Central memory CD8-positive, alpha-beta T cell (primary cell): ENCODE measurements at regions not wholly inside any gene's neighbourhood (a gene's known extent, or its start where the extent isn't known, plus 50 kb on each side); places are given as distances from the start of the nearest gene placed in this dataset.

Experiments
- ATAC-seq: fragments of 150-1000 bp; cut with Tn5 transposase; replicated peaks from 2 replicates; pipeline ENCODE4 v1.10.0; 2022; ENCODE audit warnings: mild to moderate bottlenecking, moderate FRiP score, moderate number of reproducible peaks; ENCODE audit not compliant: poor library complexity, severe bottlenecking; ENCODE audit errors: extremely low read depth
- DNase-seq, 2 donors: peaks; one replicate each; pipeline ENCODE4 v3.0.0; 2021; ENCODE audit warnings: low spot score in 2 of 2
- H3K27ac Mint-ChIP-seq: one replicate; pipeline ENCODE4 v1.8.0; 2022; ENCODE audit warnings: low read depth, mild to moderate bottlenecking, moderate library complexity, mixed read lengths
- H3K27me3 Mint-ChIP-seq: one replicate; pipeline ENCODE4 v1.8.0; 2022; ENCODE audit warnings: mixed read lengths
- H3K36me3 Mint-ChIP-seq: one replicate; pipeline ENCODE4 v1.8.0; 2022; ENCODE audit warnings: mild to moderate bottlenecking, moderate library complexity, mixed read lengths; ENCODE audit not compliant: insufficient read depth
- H3K4me1 Mint-ChIP-seq: one replicate; pipeline ENCODE4 v1.8.0; 2022; ENCODE audit warnings: mixed read lengths
- H3K4me3 Mint-ChIP-seq: one replicate; pipeline ENCODE4 v1.8.0; 2022; ENCODE audit warnings: mild to moderate bottlenecking, moderate library complexity, mixed read lengths
- H3K9me3 Mint-ChIP-seq: one replicate; pipeline ENCODE4 v1.8.0; 2022; ENCODE audit warnings: mixed read lengths

DNA sequence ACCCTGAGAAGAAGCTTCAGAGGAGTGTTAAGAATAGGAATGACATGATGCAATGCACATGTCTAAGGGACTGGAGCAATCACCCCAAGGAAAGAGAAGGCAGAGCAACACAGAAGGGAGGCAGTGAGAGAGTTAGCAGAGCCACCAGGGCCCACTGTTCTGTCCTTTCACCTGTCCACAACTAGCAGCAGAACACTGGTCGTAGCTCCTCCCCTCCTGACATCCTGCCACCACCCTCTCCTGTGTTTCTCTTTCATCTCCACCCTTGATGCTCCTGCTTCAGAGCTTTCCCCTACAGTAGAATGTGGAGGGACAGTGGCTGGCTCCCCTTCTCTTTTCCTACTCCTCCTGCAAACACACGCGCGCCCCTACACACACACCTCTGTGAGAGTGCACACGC is 483.4 kb upstream of the KIF2A start:
- ATAC-seq (no peak), DNase-seq (no peak)
- H3K4me3 Mint-ChIP-seq = no peak overlapping the region
- H3K27ac Mint-ChIP-seq = peak overlapping the region; percentile 7
- peaks cover 4% of the 10 kb centered on the region for H3K9me3 Mint-ChIP-seq
- peaks cover 12% of the 10 kb centered on the region for H3K27me3 Mint-ChIP-seq
- H3K36me3 Mint-ChIP-seq = no peaks in the 10 kb centered on the region
- H3K4me1 Mint-ChIP-seq = no peaks in the 10 kb centered on the region

DNA sequence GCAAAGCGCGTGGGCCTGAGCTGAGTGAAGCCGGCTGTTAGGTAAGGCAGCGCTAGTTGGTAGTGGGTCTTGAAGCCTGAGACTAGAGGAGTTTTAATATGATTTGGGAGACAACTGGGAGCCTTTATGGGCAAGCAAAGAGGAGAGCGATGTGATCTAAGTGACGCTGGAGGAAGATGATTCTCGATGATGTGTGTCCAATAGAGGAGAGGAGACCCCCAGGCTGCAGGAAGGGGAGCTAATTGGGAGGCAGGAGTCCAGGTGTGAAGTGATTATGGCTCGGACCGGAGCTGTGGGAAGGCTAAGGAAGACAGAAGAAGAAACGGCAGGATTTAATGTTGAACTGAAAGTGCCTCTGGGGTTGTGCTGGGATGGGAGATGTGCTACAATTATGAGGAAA is 482.9 kb upstream of the KIF2A start:
- H3K27me3 Mint-ChIP-seq = peaks cover 12% of the 10 kb centered on the region
- DNase-seq (no peak), ATAC-seq (no peak)
- peaks cover 4% of the 10 kb centered on the region for H3K9me3 Mint-ChIP-seq
- no peak overlapping the region for H3K4me3 Mint-ChIP-seq
- no peaks in the 10 kb centered on the region for H3K36me3 Mint-ChIP-seq
- no peaks in the 10 kb centered on the region for H3K4me1 Mint-ChIP-seq
- peak overlapping the region; percentile 7 for H3K27ac Mint-ChIP-seq

DNA sequence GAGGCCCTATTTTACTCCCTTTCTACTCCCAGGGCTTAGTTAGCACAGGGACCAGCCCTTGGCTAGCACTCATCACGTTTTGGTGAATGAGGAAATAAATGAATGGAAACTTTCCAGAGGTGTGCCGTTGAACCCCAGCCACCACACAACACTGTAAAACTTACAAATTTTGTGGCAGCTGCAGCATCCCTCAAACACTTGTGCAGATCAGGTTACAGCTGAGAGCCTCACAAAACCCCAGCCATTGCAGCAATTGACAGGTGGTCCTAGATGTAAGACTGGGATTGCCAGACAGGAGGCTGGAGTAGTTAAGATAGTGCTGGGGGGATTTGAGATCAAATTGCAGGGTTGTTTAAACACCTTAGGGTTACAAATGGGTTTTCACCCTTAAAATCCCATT is 482.2 kb upstream of the KIF2A start:
- ATAC-seq = no peak
- DNase-seq = no peak
- Mint-ChIP-seq H3K27ac (no peak overlapping the region), H3K4me1 (no peaks in the 10 kb centered on the region), H3K36me3 (no peaks in the 10 kb centered on the region), H3K9me3 (peaks cover 4% of the 10 kb centered on the region), H3K4me3 (no peak overlapping the region), H3K27me3 (peaks cover 12% of the 10 kb centered on the region)

DNA sequence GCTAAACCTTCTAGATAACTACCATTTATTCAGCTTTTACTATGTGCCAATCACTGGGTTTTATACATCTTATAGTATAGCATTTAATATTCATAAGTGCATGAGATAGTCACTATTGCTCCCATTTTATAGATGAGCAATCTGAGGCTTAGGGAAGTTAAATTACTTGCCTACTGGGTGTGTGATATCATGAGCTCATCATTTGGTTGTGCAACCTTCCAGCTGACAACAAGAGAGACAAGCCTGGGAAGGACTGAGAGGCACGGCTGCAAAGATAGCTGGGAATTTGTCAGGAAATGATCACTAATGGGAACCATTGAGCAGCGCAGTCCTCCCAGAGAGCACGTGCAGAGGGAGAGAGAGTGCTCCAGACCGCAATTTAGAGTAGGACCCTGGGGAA is 481.6 kb upstream of the KIF2A start:
- DNase-seq = no peak
- no peak for ATAC-seq
- Mint-ChIP-seq H3K36me3 (no peaks in the 10 kb centered on the region), H3K27ac (no peak overlapping the region), H3K4me1 (no peaks in the 10 kb centered on the region), H3K9me3 (peaks cover 4% of the 10 kb centered on the region), H3K27me3 (peaks cover 12% of the 10 kb centered on the region), H3K4me3 (no peak overlapping the region)

DNA sequence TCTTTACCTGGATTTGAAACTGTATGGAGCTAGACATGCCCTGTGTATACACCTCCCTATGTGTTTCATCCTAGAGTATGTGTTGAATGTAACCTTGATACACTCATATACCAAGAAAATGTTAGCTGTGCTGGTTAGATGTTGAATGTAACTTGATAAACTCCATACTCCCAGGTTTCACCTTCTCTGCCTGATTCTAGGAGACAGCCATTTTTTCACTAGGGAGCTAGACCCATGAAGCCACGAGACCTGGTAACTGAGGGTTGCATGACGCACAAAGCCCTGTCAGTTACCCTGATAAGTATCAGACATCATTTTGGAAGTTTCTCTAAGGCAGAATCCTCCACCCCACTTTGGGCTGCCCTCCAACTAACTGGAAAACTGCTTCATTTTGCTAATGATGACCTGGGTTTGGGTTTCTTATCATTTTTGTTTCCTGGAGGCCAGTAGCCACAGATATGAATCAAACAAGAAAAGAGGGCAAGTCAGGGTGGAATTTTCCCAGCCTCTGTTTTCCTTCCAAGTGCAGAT is 478.5 kb upstream of the KIF2A start:
- Mint-ChIP-seq H3K9me3 (peaks cover 4% of the 10 kb centered on the region), H3K27ac (no peak overlapping the region), H3K4me1 (no peaks in the 10 kb centered on the region), H3K27me3 (peaks cover 12% of the 10 kb centered on the region), H3K4me3 (no peak overlapping the region), H3K36me3 (no peaks in the 10 kb centered on the region)
- DNase-seq (no peak), ATAC-seq (no peak)

GRCh38 chr5:61828856-61829255 is 477.1 kb upstream of the KIF2A start:
- Mint-ChIP-seq H3K9me3 (no peaks in the 10 kb centered on the region), H3K4me3 (no peak overlapping the region), H3K27me3 (no peaks in the 10 kb centered on the region), H3K4me1 (no peaks in the 10 kb centered on the region), H3K27ac (no peak overlapping the region), H3K36me3 (no peaks in the 10 kb centered on the region)
- DNase-seq = no peak
- no peak for ATAC-seq

- ATAC-seq = no peak
- no peak overlapping the region for H3K27ac Mint-ChIP-seq
Measured at GRCh38 chr5:61831736-61832135, 474.3 kb upstream of the KIF2A start.

GRCh38 chr5:61837788-61838187 is 468.2 kb upstream of the KIF2A start:
- Mint-ChIP-seq H3K36me3 (no peaks in the 10 kb centered on the region), H3K27ac (no peak overlapping the region), H3K9me3 (no peaks in the 10 kb centered on the region), H3K27me3 (peaks cover 22% of the 10 kb centered on the region), H3K4me3 (no peak overlapping the region), H3K4me1 (no peaks in the 10 kb centered on the region)
- ATAC-seq (no peak), DNase-seq (no peak)

More at GRCh38 chr5:61831736-61832135, 474.3 kb upstream of the KIF2A start:
- Mint-ChIP-seq H3K9me3 (no peaks in the 10 kb centered on the region), H3K4me1 (no peaks in the 10 kb centered on the region), H3K27me3 (peaks cover 14% of the 10 kb centered on the region), H3K36me3 (no peaks in the 10 kb centered on the region), H3K4me3 (no peak overlapping the region)
- no peak for DNase-seq

DNA sequence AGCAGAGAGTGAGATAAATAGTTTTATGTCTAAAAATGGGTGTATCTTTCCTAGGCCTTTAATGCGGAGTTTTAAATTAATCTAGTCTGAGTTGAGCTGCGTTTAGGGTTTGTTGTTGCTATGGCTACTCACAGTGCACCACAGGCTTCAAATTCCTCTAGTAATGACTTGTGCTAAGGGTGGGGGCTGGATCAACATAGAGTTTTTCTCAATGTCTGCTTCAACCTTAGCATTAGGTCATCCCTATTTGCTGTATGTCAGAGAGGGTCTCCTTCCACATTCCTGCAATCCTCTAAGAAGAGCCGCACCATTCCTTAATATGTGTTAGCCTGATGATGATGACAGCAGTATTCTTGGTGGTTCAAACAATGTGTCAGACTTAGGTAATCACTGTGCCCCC is 465.6 kb upstream of the KIF2A start:
- no peak for ATAC-seq

DNA sequence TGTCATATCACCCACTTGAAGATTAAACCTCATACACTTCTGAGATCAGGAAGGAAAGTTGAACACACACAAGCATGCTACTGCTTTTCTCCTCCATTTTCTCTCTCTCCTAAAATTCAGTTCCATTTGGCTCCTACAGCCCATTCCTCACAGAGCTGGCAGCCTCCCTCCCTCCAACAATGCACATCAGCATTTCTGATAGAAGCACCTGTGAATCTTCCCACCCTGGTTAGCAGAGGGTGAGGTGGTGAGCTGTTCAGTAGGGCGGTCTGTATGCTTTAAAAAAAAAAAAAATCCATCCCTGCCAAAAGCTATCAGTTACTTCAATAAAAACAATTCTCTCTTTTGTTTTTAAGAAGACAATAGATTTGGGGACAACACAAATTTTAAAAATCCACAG is 463.2 kb upstream of the KIF2A start:
- H3K27me3 Mint-ChIP-seq = peaks cover 20% of the 10 kb centered on the region
- no peak for DNase-seq

More for the DNA sequence above, 465.6 kb upstream of the KIF2A start:
- Mint-ChIP-seq H3K36me3 (no peaks in the 10 kb centered on the region), H3K27me3 (peaks cover 24% of the 10 kb centered on the region), H3K9me3 (peaks cover 4% of the 10 kb centered on the region), H3K4me3 (no peak overlapping the region), H3K4me1 (no peaks in the 10 kb centered on the region), H3K27ac (no peak overlapping the region)
- no peak for DNase-seq

DNA sequence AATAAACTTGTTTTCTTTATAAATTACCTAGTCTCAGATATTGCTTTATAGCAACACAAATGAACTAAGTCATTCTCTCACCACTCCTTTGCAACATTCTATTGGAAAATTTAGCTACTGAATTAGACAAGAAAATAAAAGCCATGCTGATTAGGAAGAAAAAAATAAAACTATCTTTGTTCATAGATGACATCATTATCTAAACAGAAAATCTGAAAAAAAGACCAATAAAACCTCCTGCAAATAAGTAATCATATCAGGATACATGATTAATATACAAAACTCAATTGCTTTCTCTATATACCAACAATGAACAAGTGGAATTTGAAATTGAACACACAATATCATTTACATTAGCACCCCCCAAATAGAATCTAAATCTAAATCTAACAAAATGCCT is 455.3 kb upstream of the KIF2A start:
- no peak overlapping the region for H3K4me3 Mint-ChIP-seq
- ATAC-seq (no peak), DNase-seq (no peak)
- H3K36me3 Mint-ChIP-seq = no peaks in the 10 kb centered on the region
- peaks cover 6% of the 10 kb centered on the region for H3K9me3 Mint-ChIP-seq
- no peak overlapping the region for H3K27ac Mint-ChIP-seq
- H3K27me3 Mint-ChIP-seq = no peaks in the 10 kb centered on the region
- no peaks in the 10 kb centered on the region for H3K4me1 Mint-ChIP-seq

More for the DNA sequence above, 463.2 kb upstream of the KIF2A start:
- no peak for ATAC-seq
- Mint-ChIP-seq H3K36me3 (no peaks in the 10 kb centered on the region), H3K9me3 (peaks cover 10% of the 10 kb centered on the region), H3K27ac (no peak overlapping the region), H3K4me1 (no peaks in the 10 kb centered on the region), H3K4me3 (no peak overlapping the region)

DNA sequence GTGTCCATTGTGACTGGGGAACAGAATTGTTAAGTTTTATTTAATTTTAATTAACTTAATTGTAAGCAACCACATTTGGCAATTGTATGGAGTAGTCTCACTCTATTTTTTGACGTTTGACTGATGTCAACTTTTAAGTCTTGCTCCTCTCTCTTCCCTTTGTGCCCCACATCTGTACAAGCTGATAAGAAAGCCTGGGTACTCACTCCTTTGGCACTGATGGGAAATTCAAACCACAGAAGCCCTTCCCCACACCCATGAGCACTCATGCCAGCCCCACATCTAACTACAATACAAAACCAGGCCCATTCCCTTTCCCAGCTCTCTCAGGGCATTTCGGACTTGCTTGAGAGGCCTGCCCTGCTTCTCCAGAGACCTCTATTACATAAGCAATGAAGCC is 451.5 kb upstream of the KIF2A start:
- H3K9me3 Mint-ChIP-seq = no peaks in the 10 kb centered on the region
- no peaks in the 10 kb centered on the region for H3K27me3 Mint-ChIP-seq
- ATAC-seq = no peak
- no peak overlapping the region for H3K4me3 Mint-ChIP-seq
- no peak overlapping the region for H3K27ac Mint-ChIP-seq
- no peak for DNase-seq
- H3K4me1 Mint-ChIP-seq = no peaks in the 10 kb centered on the region
- no peaks in the 10 kb centered on the region for H3K36me3 Mint-ChIP-seq

DNA sequence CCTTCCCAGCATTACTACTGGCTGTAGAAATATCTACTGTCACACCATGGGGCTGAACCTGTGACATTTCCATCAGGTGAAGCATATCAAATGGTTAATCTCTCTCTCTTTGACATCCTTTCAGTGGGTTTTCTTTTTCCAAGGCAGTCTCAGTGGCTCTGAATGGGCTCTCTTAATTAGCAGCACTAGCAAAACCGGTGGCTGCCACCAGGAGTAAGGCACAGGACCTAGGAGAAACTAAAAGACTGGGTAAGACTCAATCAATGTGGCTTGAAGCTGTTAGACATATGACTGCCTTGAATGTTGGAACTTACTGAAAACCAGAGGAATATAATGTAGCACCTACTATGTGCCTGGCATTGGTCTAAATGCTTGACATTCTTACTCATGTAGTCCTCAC is 445.0 kb upstream of the KIF2A start:
- Mint-ChIP-seq H3K4me1 (no peaks in the 10 kb centered on the region), H3K27me3 (no peaks in the 10 kb centered on the region), H3K36me3 (no peaks in the 10 kb centered on the region), H3K9me3 (no peaks in the 10 kb centered on the region), H3K4me3 (no peak overlapping the region), H3K27ac (no peak overlapping the region)
- DNase-seq (no peak), ATAC-seq (no peak)

DNA sequence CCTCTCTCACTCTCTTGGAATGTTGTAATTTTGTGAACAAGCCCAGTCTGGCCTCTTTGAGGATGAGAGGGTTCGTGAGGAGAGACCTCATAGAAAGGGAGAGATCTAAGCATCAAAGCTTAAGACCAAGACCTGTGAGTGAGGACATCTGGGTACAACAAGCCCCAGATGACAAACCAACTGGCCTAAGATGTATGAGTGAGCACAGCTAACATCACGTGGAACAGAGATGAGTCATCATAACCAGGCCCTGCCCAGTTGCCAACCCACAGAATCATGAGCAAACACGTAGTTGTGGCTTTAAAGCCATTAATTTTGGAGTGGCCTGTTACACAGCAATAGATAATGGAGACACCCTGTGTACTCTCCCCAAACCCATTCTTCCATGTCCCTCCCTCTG is 439.1 kb upstream of the KIF2A start:
- peaks cover 14% of the 10 kb centered on the region for H3K27me3 Mint-ChIP-seq
- ATAC-seq (no peak), DNase-seq (no peak)
- peaks cover 14% of the 10 kb centered on the region for H3K9me3 Mint-ChIP-seq
- peaks cover 3% of the 10 kb centered on the region for H3K36me3 Mint-ChIP-seq
- no peak overlapping the region for H3K4me3 Mint-ChIP-seq
- no peaks in the 10 kb centered on the region for H3K4me1 Mint-ChIP-seq
- no peak overlapping the region for H3K27ac Mint-ChIP-seq
